Heart right ventricle (tissue), 16 donors: ENCODE measurements at regions not wholly inside any gene's neighbourhood (a gene's known extent, or its start where the extent isn't known, plus 50 kb on each side); places are given as distances from the start of the nearest gene placed in this dataset.
"Not testable (repeated sequence)": the region's sequence is repeated elsewhere in the genome, so short reads cannot be mapped to it uniquely, and the experiment has no call there.

Experiments
- ATAC-seq, 8 donors: fragments of 200-7000 bp; cut with Tn5 transposase; one replicate each; pipeline ENCODE4 v1.9.1; 2020; ENCODE audit warnings: mild to moderate bottlenecking in 8 of 8, moderate library complexity in 8 of 8, moderate number of reproducible peaks in 1 of 8
- DNase-seq, 2 donors: peaks; one replicate each; pipeline ENCODE4 v3.0.0-alpha.2; 2020
- H3K27ac ChIP-seq, 10 donors: fragments of 200-600 bp; sonication (generic) in 2 of 10; one replicate each; pipeline versions ENCODE4 v1.5.0 to v1.8.0; 2020 to 2022; ENCODE audit warnings: mild to moderate bottlenecking in 3 of 10
- H3K27me3 ChIP-seq, 7 donors: fragments of 200-600 bp; one replicate each; pipeline ENCODE4 v1.8.0; 2021 to 2022; ENCODE audit warnings: mild to moderate bottlenecking in 2 of 7
- H3K36me3 ChIP-seq, 9 donors: fragments of 200-600 bp; sonication (generic) in 1 of 9; one replicate each; pipeline versions ENCODE4 v1.5.0 to v1.8.0; 2020 to 2022; ENCODE audit warnings: mild to moderate bottlenecking in 2 of 9
- H3K4me1 ChIP-seq, 9 donors: fragments of 200-600 bp; sonication (generic) in 1 of 9; one replicate each; pipeline versions ENCODE4 v1.5.0 to v1.8.0; 2020 to 2022; ENCODE audit warnings: mild to moderate bottlenecking in 4 of 9
- H3K4me3 ChIP-seq, 10 donors: fragments of 200-600 bp; sonication (generic) in 2 of 10; one replicate each; pipeline versions ENCODE4 v1.5.0 to v1.8.0; 2020 to 2022; ENCODE audit warnings: mild to moderate bottlenecking in 7 of 10, moderate library complexity in 2 of 10
- H3K9me3 ChIP-seq, 11 donors: fragments of 200-600 bp in 10 of 11; sonication (generic) in 2 of 11; one replicate each; pipeline versions ENCODE4 v1.5.0 to v1.8.0; 2013 to 2022; ENCODE audit warnings: mild to moderate bottlenecking in 2 of 11, control low read depth in 1 of 11, moderate library complexity in 1 of 11
- CTCF ChIP-seq, 9 donors: fragments of 200-600 bp; sonication (generic) in 2 of 9; IDR thresholded peaks; one replicate each; pipeline versions ENCODE4 v1.5.0 to v1.8.0; 2021 to 2022; ENCODE audit warnings: antibody characterized with exemption in 9 of 9, mild to moderate bottlenecking in 5 of 9, moderate library complexity in 1 of 9
- WGBS, 2 donors: extraction: QIAGEN DNeasy Blood & Tissue Kit; methylation state at CpG; one replicate each; pipeline ENCODE4 v1.1.7; 2013; ENCODE audit warnings: inconsistent platforms in 1 of 2; 5-methylcytosine and 5-hydroxymethylcytosine counted together
- intact Hi-C, 10 donors: fragments of 100-400 bp; cut with DNase I; formaldehyde crosslinking; loops; one replicate each; pipeline versions ENCODE4 v1.11.1 to v1.14.2; 2022
- donor health status: Arrhythmogenic right ventricular cardiomyopathy.
- donor health status: ischemic (EF 13 %, LVEDD 7.1; RV severe dilation, severe dysfunction).
- donor health status: healthy with polysubstance abuse.
- donor health status: DM: no; HTN: yes; CAD: no.
- donor health status: DM: no; HTN: no; CAD: no.
- donor health status: ischemic (EF 25% LVEDD 6.9; RV normal size, moderate dysfunction).
- donor health status: ischemic (EF 25% LVEDD 5.7; RV mildly dilated, moderate dysfunction).
- donor health status: healthy.
- donor health status: DM: yes; HTN: yes; CAD: no.
- donor health status: Ischemic cardiomyopathy.
- donor health status: ischemic (EF 35%, LVEDD 5.7; RV mildly dilated, moderate dysfunction).
- donor health status: nonischemic (EF 11% LVEDD 7.7; RV severe dilation, severe dysfunction).
- donor health status: DM: yes; HTN: yes; CAD: no.
- donor health status: PGD.
- donor health status: ischemic (EF 29% LVEDD 5.4; RV normal size, mild dysfunction).
- donor health status: nonischemic (EF 23%, LVEDD 6.1; RV moderate dilation, normal function).

GRCh38 chr6:168934660-168935627 is 318.7 kb downstream of the THBS2 start:
- Histone ChIP-seq H3K27ac (no peak overlapping the region), H3K27me3 (peaks cover 0 to 8% (median 2%) of the 10 kb centered on the region in 7 donors), H3K4me1 (no peaks in the 10 kb centered on the region), H3K36me3 (no peaks in the 10 kb centered on the region), H3K4me3 (no peak overlapping the region), H3K9me3 (peaks cover 0 to 4% (median 0%) of the 10 kb centered on the region in 11 donors)
- 75 to 76% methylated on average over 25 of the region's 25 CpGs for WGBS, 2 donors
- DNase-seq, result no peak
- TF ChIP-seq CTCF (IDR thresholded peaks at IDR 0.05), result no peak
- ATAC-seq, result no peak
- intact Hi-C loops, result no loop called here

GRCh38 chr6:168932171-168932570 is 321.5 kb downstream of the THBS2 start:
- H3K4me3 ChIP-seq, DNase-seq, H3K36me3 ChIP-seq, H3K4me1 ChIP-seq, ATAC-seq, H3K27me3 ChIP-seq, H3K27ac ChIP-seq, intact Hi-C loops: not testable (repeated sequence)
- H3K9me3 ChIP-seq, result peaks cover 0 to 14% (median 0%) of the 10 kb centered on the region in 11 donors
- WGBS, 2 donors, result 80 to 88% methylated on average over 13 to 16 of the region's 16 CpGs

- intact Hi-C loops, H3K27ac ChIP-seq, DNase-seq, H3K27me3 ChIP-seq, H3K36me3 ChIP-seq, H3K4me1 ChIP-seq, ATAC-seq, H3K4me3 ChIP-seq: not testable (repeated sequence)
- H3K9me3 ChIP-seq, result peaks cover 0 to 14% (median 0%) of the 10 kb centered on the region in 11 donors
- 76 to 77% methylated on average over 11 to 15 of the region's 17 CpGs for WGBS, 2 donors
Observed at GRCh38 chr6:168931072-168931471, 322.6 kb downstream of the THBS2 start.

- H3K36me3 ChIP-seq, result no peaks in the 10 kb centered on the region
- ATAC-seq (no peak), DNase-seq (no peak)
- peaks cover 0 to 8% (median 0%) of the 10 kb centered on the region in 7 donors for H3K27me3 ChIP-seq
- 90% methylated on average over 11 of the region's 11 CpGs for WGBS, 2 donors
- H3K27ac ChIP-seq, result no peak overlapping the region
- no peak overlapping the region for H3K4me3 ChIP-seq
- peaks cover 0 to 14% (median 0%) of the 10 kb centered on the region in 11 donors for H3K9me3 ChIP-seq
- no peak for TF ChIP-seq CTCF (IDR thresholded peaks at IDR 0.05)
- H3K4me1 ChIP-seq, result no peaks in the 10 kb centered on the region
- intact Hi-C loops, result no loop called here
Observed at GRCh38 chr6:168929871-168930450, 323.7 kb downstream of the THBS2 start.

- no peak overlapping the region for H3K27ac ChIP-seq
- no peak for ATAC-seq
- 81 to 82% methylated on average over 10 of the region's 10 CpGs for WGBS, 2 donors
- no peaks in the 10 kb centered on the region for H3K36me3 ChIP-seq
- no peak for DNase-seq
- intact Hi-C loops, result no loop called here
- no peak overlapping the region for H3K4me3 ChIP-seq
- peaks cover 0 to 8% (median 0%) of the 10 kb centered on the region in 7 donors for H3K27me3 ChIP-seq
- no peak for TF ChIP-seq CTCF (IDR thresholded peaks at IDR 0.05)
- H3K9me3 ChIP-seq, result peaks cover 0 to 14% (median 0%) of the 10 kb centered on the region in 11 donors
- no peaks in the 10 kb centered on the region for H3K4me1 ChIP-seq
Observed at GRCh38 chr6:168928012-168928411, 325.6 kb downstream of the THBS2 start.
